ENCODE measurements at regions not wholly inside any gene's neighbourhood (a gene's known extent, or its start where the extent isn't known, plus 50 kb on each side); places are given as distances from the start of the nearest gene placed in this dataset.

DNA sequence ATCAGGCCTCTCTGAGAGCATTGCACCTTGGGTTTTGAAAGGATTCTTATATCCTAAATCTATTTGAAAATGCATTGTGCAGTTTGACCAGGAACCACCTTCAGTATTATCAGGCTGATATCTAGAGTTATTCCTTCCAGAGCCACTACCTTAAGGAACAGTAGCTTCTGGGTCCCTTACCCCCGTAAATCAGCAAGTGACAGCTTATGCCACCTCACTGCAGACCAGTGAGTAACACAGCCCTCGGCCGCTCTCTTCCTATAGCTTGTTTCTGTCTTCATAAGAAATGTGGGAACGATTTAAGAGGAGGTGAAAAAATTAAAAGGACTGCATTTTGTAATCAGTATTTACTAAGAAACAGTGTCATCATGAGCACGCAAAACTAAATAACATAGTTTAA lies 584.2 kb downstream of the GALR1 start:
- no peak for DNase-seq (ENCODE audit: low read depth in 3 of 3)

DNA sequence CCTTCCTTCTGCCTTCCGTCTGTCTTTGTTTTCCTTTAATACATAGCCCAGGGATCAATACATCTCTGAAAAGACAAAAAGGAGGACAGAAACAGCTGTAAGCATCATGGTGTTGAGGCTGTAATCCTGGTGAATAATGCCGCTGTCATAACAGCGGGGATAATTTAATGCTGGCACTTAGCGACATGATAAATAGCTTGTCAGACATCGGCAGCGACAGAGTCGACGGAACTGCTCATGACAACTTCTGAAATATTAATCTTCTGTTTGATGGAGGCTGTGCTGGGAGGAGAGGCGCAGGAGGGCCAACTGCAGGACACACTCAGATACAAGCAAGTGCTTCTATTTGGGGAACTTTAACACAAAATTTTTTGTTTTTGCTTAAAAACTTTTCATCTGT lies 602.2 kb downstream of the GALR1 start:
- DNase-seq (ENCODE audit: low read depth in 3 of 3): no peak

DNA sequence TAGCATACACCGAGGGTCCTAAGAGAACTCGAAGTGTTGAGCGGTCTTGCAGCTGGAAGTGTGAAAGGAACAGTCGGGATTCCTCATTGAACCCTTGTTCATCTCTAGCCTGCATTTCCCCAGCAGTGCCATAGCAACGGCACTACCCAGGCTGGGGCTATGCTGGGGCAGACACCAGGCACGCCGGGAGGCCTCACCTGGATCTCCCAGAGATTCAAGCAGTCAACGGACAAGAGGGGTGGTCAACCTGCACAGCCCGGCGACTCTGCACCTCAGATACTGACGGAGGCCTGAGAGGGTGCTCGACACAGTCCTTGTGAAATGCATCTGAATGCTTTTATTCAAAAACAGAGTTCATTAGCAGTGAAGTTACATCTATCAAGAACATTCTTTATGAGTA lies 604.2 kb downstream of the GALR1 start:
- no peak for DNase-seq (ENCODE audit: low read depth in 3 of 3)

GRCh38 chr18:77857678-77858655 lies 608.3 kb downstream of the GALR1 start:
- DNase-seq (ENCODE audit: low read depth in 3 of 3): no peak

DNA sequence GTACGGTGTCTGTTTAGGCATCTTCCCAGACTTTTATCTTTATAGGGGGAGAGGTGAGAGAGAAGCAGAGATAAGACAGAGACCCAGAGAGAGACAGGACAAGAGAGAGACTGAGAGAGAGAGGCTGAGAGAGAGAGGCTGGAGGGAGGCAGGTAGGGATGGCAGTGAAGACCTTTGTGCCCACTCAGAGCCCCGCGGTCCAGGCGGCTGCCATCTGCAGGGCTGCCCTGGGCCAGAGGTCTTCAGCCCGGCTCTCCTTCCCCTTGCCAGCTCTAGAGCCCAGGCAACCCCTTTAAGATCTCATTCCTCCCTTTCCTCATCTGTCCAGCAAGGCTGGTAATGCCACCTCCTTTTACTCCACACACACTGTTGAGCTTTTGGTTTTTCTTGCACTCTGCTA lies 610.0 kb downstream of the GALR1 start:
- DNase-seq (ENCODE audit: low read depth in 3 of 3): no peak

DNA sequence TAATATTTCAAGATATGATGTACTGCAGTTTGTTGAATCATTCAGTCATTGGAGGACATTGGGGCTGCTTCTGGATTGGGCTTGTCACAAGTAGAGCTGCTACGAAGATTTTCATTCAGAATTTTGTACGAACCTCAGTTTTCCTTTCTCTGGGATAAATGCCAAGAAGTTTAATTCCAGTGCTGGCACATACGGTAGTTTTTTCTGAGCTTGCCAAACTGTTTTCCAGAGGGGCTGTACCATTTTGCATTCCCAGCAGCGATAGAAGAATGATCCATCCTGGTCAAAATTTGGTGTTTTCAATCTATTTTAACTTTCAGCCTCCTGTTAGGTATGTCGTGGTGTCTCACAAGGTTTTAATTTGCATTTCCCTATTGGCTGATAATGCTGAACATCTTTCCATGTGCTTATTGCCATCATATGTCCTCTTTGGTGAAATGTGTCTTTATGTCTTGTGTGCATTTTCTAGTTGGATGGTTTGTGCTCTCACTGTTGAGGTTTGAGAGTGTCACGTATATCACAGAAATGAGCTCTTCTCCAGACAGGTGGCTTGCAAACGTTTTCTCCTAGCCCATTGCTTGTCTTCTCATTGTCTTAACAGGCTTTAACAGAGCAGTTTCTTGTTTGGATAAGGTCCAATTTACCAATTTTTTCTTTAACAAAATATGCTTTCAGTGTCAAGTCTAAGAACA lies 612.6 kb downstream of the GALR1 start:
- DNase-seq (ENCODE audit: low read depth in 3 of 3): no peak

DNA sequence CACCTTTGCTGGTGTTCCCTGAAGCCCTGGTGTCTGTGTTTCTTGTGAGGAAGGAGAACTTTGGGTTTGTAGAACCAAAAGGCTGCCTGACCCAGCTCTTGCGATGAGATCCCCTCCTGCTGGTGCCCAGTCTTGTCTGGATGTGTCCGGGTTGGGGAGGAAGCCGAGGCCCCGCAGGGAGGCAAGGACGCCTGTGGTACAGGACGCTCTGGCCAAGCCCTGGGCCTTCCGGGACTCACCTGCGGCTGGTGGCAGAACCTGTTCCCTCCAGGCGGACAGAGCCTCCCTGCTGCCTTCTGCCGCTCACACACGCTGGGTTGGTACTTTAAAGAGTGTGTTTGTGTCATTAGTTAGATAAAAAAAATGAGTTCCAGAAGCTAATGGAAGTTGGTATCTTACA lies 616.2 kb downstream of the GALR1 start:
- no peak for DNase-seq (ENCODE audit: low read depth in 3 of 3)

- no peak for DNase-seq (ENCODE audit: low read depth in 3 of 3)
Measured at GRCh38 chr18:77866351-77866750, 616.7 kb downstream of the GALR1 start.

GRCh38 chr18:77870199-77870598 lies 620.6 kb downstream of the GALR1 start:
- no peak for DNase-seq (ENCODE audit: low read depth in 3 of 3)

GRCh38 chr18:77870894-77871293 lies 621.2 kb downstream of the GALR1 start:
- DNase-seq (ENCODE audit: low read depth in 3 of 3): no peak

DNA sequence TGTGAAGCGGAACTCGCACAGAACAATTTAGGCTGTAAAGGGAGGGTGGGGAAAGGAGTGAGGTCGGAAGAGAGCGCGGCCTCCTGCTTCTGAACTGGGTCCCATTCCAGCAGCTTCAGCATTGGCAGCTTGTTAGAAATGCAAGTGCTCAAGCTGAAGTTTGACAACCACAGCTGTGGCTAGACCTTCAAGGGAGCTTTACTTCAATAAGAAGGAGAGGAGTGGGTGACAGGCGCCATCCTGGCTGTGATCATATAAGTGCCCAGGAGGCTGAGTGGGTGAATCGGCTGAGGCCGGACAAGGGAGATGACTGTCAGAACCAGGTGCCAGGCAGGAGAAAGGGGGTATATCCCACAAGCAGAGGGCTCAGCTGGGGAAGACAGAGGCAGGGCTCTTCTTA lies 622.5 kb downstream of the GALR1 start:
- DNase-seq (ENCODE audit: low read depth in 3 of 3): no peak

DNA sequence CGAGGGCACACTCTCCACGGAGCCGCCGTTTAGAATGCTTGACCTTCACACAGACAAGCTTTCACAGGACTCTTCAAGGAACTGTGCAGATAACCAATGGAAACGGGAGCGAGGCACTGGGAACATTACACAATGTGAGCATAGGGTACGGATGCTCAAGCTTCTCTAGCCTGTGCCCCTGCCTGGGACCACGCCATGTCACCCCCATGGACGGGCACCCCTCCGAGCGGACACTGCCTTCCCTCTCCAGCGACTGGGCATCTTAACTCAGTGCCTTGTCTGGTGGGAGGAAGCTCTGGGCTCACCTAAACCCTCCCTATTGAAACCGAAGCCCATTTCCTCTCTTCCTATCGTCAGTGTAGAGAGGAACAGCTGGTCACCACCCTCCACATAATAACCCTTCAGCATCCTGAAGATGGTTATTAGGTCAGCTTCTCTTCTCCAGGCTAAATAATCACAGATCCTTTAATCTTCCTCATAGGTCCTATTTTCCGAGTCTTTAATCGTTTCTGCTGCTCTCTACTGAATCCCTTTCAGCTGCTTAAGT lies 626.7 kb downstream of the GALR1 start:
- DNase-seq (ENCODE audit: low read depth in 3 of 3): no peak

DNA sequence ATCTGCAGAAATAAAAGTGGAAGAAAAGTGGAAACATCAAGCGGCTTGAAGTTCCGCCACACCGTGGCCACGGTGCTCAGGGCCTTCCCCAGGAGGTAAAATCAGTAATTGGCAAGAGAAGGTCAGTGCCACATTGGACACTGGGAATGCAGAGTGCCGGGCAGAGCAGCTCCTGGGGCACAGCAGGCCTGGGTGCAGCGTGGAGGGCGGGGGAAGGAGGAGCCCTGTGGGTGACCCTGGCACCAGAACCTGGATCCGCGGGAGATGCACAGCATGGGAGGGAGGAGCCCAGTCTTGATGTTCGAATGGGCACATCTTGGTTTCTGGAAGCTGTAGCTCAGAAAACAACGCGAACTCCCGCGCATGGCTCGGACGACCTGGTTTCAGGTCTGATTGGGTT lies 630.2 kb downstream of the GALR1 start:
- no peak for DNase-seq (ENCODE audit: low read depth in 3 of 3)

DNA sequence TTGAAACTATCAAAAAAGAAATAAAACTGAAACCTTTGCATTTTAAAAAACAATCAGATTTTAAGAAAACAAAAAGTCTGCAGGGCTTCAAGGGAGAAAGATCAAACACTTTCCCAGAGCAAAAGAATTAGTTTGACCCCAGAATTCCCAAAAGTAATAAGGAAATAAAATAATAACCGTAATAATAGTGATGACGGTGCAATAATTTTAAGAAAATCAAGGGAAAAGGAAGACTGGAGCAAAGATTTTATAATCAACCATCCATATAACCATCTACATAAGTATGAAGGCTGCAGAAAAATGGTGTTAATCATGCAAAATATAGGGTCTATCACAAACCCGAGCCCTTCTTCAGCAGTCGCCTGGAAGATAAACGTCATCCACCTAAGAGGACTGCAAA lies 634.8 kb downstream of the GALR1 start:
- no peak for DNase-seq (ENCODE audit: low read depth in 3 of 3)

DNA sequence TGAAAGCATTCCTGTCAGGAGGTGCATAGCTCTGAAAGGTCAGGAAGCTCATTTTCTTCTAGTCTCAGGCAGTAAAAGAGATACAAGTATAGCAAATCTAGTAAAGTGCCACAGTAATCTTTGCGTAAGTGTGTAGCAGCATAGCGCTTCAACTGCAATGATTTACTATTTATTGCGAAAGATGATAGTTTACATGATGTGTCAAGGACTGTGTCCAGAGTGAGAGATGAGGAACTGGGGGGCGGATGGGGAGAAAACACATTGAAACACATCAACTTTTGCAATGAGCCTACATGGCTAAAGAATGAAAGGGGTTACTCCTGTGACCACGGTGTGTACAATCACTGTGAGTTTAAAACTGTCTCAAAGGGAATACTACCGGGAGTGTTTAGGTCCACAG lies 644.4 kb downstream of the GALR1 start:
- DNase-seq (ENCODE audit: low read depth in 3 of 3): no peak

DNA sequence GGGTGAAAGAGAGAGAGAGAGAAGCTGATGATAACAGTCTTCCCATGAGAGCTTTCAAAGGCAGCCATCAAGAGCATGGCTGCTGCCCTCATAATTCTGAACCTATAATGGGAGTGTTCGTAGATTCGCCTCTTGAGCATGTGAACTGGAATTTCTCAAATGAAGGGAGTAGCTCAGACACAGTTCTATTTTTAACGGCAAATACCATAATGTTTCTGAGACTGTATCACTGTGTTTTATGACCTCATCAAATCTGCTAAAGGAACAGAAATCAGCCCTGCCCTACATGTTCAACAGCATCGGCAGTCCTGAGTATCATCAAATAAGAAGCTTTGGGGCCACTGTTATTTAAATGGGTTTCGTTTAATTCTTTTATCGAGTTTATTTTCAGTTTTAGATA lies 645.6 kb downstream of the GALR1 start:
- DNase-seq (ENCODE audit: low read depth in 3 of 3): no peak

- DNase-seq (ENCODE audit: low read depth in 3 of 3): no peak
Measured at GRCh38 chr18:77896586-77897252, 647.1 kb downstream of the GALR1 start.

GRCh38 chr18:77897606-77898005 lies 648.0 kb downstream of the GALR1 start:
- DNase-seq (ENCODE audit: low read depth in 3 of 3): no peak

DNA sequence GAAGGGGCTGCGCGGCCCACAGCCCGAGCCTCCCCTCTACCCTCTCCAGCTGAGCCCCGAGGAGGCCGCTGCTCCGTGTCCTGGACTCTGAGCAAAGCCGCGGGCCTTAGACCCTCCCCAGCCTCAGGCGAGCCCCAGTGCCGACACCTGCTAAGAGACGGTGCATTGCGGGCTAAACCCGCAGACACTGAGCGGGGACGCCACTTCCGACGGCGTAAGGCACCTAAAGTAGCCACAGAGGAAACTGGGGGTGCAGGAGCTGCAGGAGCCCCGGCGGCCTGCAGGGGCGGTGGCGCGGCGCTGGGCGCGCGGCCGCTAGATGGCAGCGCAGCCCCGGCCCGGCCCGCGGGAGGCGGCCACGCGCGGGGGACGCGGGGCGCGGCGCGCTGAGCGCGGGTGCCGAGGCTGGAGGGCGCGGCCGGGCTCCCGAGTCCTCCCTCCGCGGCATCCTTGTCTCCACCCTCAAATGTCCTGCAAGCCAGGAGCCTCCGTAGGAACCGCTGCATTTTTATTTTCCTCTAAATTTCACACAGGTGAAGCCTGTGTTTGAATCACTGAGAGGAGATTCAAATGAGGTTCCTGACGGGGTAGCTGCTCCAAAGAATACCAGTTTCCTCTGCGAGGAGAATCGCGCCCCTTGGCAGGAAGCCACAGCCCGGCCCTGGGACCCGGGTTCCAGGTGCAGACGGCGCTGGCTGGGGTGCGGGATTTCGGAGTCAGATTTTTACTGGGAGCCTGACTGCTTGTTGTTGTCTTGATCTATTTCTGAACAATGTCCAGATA lies 650.5 kb downstream of the GALR1 start:
- peak; percentile 8 to 45 (median 25) for DNase-seq (ENCODE audit: low read depth in 3 of 3)

DNA sequence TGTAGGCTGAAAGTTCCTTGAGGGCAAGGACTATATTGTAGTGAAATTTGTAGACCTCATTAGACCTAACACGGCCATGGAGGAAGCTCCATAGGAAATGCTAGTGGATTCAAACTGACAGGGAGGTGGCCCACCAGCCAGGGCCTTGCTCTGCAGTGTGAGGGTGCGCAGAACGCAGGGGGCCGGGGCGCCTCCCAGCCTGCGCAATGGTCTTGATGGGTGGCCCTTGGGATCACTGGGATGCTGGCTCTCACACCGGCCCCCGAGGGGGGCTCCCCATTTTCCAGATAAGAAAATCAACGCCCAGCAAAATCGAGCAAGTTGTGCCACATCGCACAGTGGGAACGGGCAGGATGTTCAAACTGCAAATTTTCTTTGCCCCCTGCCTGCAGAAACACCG lies 655.4 kb downstream of the GALR1 start:
- DNase-seq (ENCODE audit: low read depth in 3 of 3): no peak

DNA sequence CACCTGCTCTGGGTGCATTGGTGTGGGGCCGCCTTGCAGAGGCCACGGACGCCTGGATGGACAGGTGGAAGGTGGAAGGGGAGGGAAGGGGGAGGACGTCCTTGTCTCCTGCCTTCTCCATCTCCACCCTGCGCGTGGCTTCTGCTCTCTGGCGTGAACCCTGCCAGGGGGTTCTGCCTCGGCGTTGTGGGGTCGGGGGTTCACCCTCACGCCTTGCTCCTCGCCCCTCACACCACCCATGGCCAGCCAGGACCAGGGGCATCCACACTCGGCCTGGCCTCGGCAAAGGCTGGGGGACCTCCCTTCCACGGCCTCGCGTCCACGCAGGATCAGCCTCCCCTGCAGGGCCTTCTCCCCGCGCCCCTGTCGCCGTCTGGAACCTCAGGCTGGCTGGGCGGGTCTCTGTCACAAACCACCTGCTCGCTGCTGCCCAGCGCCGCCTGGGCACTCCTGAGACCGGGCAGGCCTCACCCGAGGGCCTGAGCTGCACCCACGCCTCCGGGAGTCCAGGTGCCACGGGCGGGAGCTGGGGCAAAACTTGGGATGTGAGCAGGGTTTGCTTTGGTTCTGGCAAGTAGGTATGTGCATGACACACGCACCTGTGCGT lies 655.9 kb downstream of the GALR1 start:
- no peak for DNase-seq (ENCODE audit: low read depth in 3 of 3)

Data from stimulated activated CD4-positive, alpha-beta T cell treated with anti-CD3 and anti-CD28 coated beads, TNF-alpha, amount 100 ng/mL, for 24 hours (primary cell).